ENCODE measurements at regions not wholly inside any gene's neighbourhood (a gene's known extent, or its start where the extent isn't known, plus 50 kb on each side); places are given as distances from the start of the nearest gene placed in this dataset.

- no peak overlapping the region for H3K4me3 ChIP-seq
- TF ChIP-seq POLR2AphosphoS5 (IDR thresholded peaks at IDR 0.05) (no peak), POLR2A (IDR thresholded peaks at IDR 0.05; ENCODE audit: low read depth) (no peak), CTCF (IDR thresholded peaks at IDR 0.05) (no peak), EP300 (IDR thresholded peaks at IDR 0.05) (no peak)
- no peak for DNase-seq (ENCODE audit: extremely low spot score)
- intact Hi-C loops (cut with DNase I) = no loop called here
- H3K4me1 ChIP-seq = peaks cover 3 to 15% (median 12%) of the 10 kb centered on the region in 4 donors
- H3K36me3 ChIP-seq = no peaks in the 10 kb centered on the region
- H3K9me3 ChIP-seq = no peaks in the 10 kb centered on the region
- 84% methylated on average over 17 of the region's 17 CpGs for WGBS
- peaks cover 0 to 42% (median 5%) of the 10 kb centered on the region in 4 donors for H3K27me3 ChIP-seq
- no peak overlapping the region for H3K27ac ChIP-seq (replicated peaks in 1 of 4)
Measured at GRCh38 chr17:77526728-77527350, 386.1 kb downstream of the SEC14L1 start.

- no peak for DNase-seq (ENCODE audit: extremely low spot score)
- no peak overlapping the region for H3K27ac ChIP-seq (replicated peaks in 1 of 4)
- peaks cover 0 to 42% (median 5%) of the 10 kb centered on the region in 4 donors for H3K27me3 ChIP-seq
- peaks cover 3 to 15% (median 12%) of the 10 kb centered on the region in 4 donors for H3K4me1 ChIP-seq
- intact Hi-C loops (cut with DNase I) = no loop called here
- H3K9me3 ChIP-seq = no peaks in the 10 kb centered on the region
- 100% methylated on average over 3 of the region's 5 CpGs for WGBS
- no peak overlapping the region for H3K4me3 ChIP-seq
- H3K36me3 ChIP-seq = no peaks in the 10 kb centered on the region
- TF ChIP-seq POLR2AphosphoS5 (IDR thresholded peaks at IDR 0.05) (no peak), CTCF (IDR thresholded peaks at IDR 0.05) (no peak), EP300 (IDR thresholded peaks at IDR 0.05) (no peak), POLR2A (IDR thresholded peaks at IDR 0.05; ENCODE audit: low read depth) (no peak)
Measured at GRCh38 chr17:77527409-77527808, 386.6 kb downstream of the SEC14L1 start.

- Histone ChIP-seq H3K36me3 (no peaks in the 10 kb centered on the region), H3K4me1 (peaks cover 3 to 15% (median 12%) of the 10 kb centered on the region in 4 donors), H3K27me3 (peaks cover 0 to 42% (median 5%) of the 10 kb centered on the region in 4 donors), H3K4me3 (peak overlapping the region; percentile 32 to 44 (median 40)), H3K9me3 (no peaks in the 10 kb centered on the region), H3K27ac (replicated peaks in 1 of 4) (no peak overlapping the region)
- intact Hi-C loops (cut with DNase I) = no loop called here
- no peak for DNase-seq (ENCODE audit: extremely low spot score)
- WGBS = 70% methylated on average over 23 of the region's 23 CpGs
- TF ChIP-seq CTCF (IDR thresholded peaks at IDR 0.05) = no peak
- TF ChIP-seq POLR2A (IDR thresholded peaks at IDR 0.05; ENCODE audit: low read depth) = no peak
- no peak for TF ChIP-seq EP300 (IDR thresholded peaks at IDR 0.05)
Measured at GRCh38 chr17:77527836-77528505, 387.2 kb downstream of the SEC14L1 start.

- H3K4me1 ChIP-seq = peaks cover 3 to 15% (median 12%) of the 10 kb centered on the region in 4 donors
- H3K4me3 ChIP-seq = peak overlapping the region; percentile 32 to 44 (median 40)
- under 1% methylated on average over 30 of the region's 66 CpGs for WGBS
- peaks cover 0 to 42% (median 5%) of the 10 kb centered on the region in 4 donors for H3K27me3 ChIP-seq
- no peak for TF ChIP-seq CTCF (IDR thresholded peaks at IDR 0.05)
- TF ChIP-seq POLR2A (IDR thresholded peaks at IDR 0.05; ENCODE audit: low read depth) = no peak
- no peak for TF ChIP-seq EP300 (IDR thresholded peaks at IDR 0.05)
- no peak for TF ChIP-seq POLR2AphosphoS5 (IDR thresholded peaks at IDR 0.05)
- no peaks in the 10 kb centered on the region for H3K9me3 ChIP-seq
- DNase-seq (ENCODE audit: extremely low spot score) = no peak
- no peak overlapping the region for H3K27ac ChIP-seq (replicated peaks in 1 of 4)
- intact Hi-C loops (cut with DNase I) = no loop called here
- no peaks in the 10 kb centered on the region for H3K36me3 ChIP-seq
Measured at GRCh38 chr17:77528516-77529327, 388.0 kb downstream of the SEC14L1 start.
